ENCODE measurements at regions not wholly inside any gene's neighbourhood (a gene's known extent, or its start where the extent isn't known, plus 50 kb on each side); places are given as distances from the start of the nearest gene placed in this dataset.

- no peak for TF ChIP-seq CTCF (IDR thresholded peaks at IDR 0.05)
- DNase-seq = no peak
- Histone ChIP-seq H3K4me1 (no peaks in the 10 kb centered on the region), H3K4me3 (no peak overlapping the region), H3K27me3 (no peaks in the 10 kb centered on the region), H3K9ac (ENCODE audit: low read depth in 2 of 2, low read length in 2 of 2) (no peak overlapping the region), H3K36me3 (no peaks in the 10 kb centered on the region), H3K27ac (no peak overlapping the region), H3K9me3 (no peaks in the 10 kb centered on the region)
- intact Hi-C loops (cut with DNase I) = no loop called here
Observed at GRCh38 chr14:56900726-56901125, 90.4 kb upstream of the OTX2 start.

GRCh38 chr14:56899829-56900228, 89.5 kb upstream of the OTX2 start:
- Histone ChIP-seq H3K4me1 (no peaks in the 10 kb centered on the region), H3K27me3 (no peaks in the 10 kb centered on the region), H3K27ac (no peak overlapping the region), H3K9me3 (no peaks in the 10 kb centered on the region), H3K9ac (ENCODE audit: low read depth in 2 of 2, low read length in 2 of 2) (no peak overlapping the region), H3K4me3 (no peak overlapping the region), H3K36me3 (no peaks in the 10 kb centered on the region)
- no peak for TF ChIP-seq CTCF (IDR thresholded peaks at IDR 0.05)
- DNase-seq = no peak
- intact Hi-C loops (cut with DNase I) = no loop called here

- intact Hi-C loops (cut with DNase I) = no loop called here
- no peaks in the 10 kb centered on the region for H3K36me3 ChIP-seq
- no peak overlapping the region for H3K27ac ChIP-seq
- no peaks in the 10 kb centered on the region for H3K27me3 ChIP-seq
- H3K9me3 ChIP-seq = no peaks in the 10 kb centered on the region
- no peak overlapping the region for H3K4me3 ChIP-seq
- no peaks in the 10 kb centered on the region for H3K4me1 ChIP-seq
- no peak overlapping the region for H3K9ac ChIP-seq (ENCODE audit: low read depth in 2 of 2, low read length in 2 of 2)
- DNase-seq = no peak
- TF ChIP-seq CTCF (IDR thresholded peaks at IDR 0.05) = no peak
Observed at GRCh38 chr14:56896922-56897321, 86.6 kb upstream of the OTX2 start.

- intact Hi-C loops (cut with DNase I) = no loop called here
- Histone ChIP-seq H3K36me3 (no peaks in the 10 kb centered on the region), H3K4me3 (no peak overlapping the region), H3K27me3 (no peaks in the 10 kb centered on the region), H3K4me1 (no peaks in the 10 kb centered on the region), H3K27ac (no peak overlapping the region), H3K9ac (ENCODE audit: low read depth in 2 of 2, low read length in 2 of 2) (no peak overlapping the region), H3K9me3 (no peaks in the 10 kb centered on the region)
- DNase-seq = no peak
- no peak for TF ChIP-seq CTCF (IDR thresholded peaks at IDR 0.05)
Observed at GRCh38 chr14:56896231-56896630, 86.0 kb upstream of the OTX2 start.

- no peaks in the 10 kb centered on the region for H3K27me3 ChIP-seq
- no peaks in the 10 kb centered on the region for H3K4me1 ChIP-seq
- no peaks in the 10 kb centered on the region for H3K9me3 ChIP-seq
- no peak overlapping the region for H3K4me3 ChIP-seq
- TF ChIP-seq CTCF (IDR thresholded peaks at IDR 0.05) = no peak
- no peak overlapping the region for H3K9ac ChIP-seq (ENCODE audit: low read depth in 2 of 2, low read length in 2 of 2)
- intact Hi-C loops (cut with DNase I) = no loop called here
- no peak overlapping the region for H3K27ac ChIP-seq
- no peaks in the 10 kb centered on the region for H3K36me3 ChIP-seq
- no peak for DNase-seq
Observed at GRCh38 chr14:56895154-56895553, 84.9 kb upstream of the OTX2 start.

GRCh38 chr14:56894591-56894991, 84.3 kb upstream of the OTX2 start:
- H3K9me3 ChIP-seq = no peaks in the 10 kb centered on the region
- no peaks in the 10 kb centered on the region for H3K27me3 ChIP-seq
- H3K4me1 ChIP-seq = no peaks in the 10 kb centered on the region
- H3K36me3 ChIP-seq = no peaks in the 10 kb centered on the region
- TF ChIP-seq CTCF (IDR thresholded peaks at IDR 0.05) = no peak
- intact Hi-C loops (cut with DNase I) = no loop called here
- no peak for DNase-seq
- H3K4me3 ChIP-seq = no peak overlapping the region
- H3K9ac ChIP-seq (ENCODE audit: low read depth in 2 of 2, low read length in 2 of 2) = no peak overlapping the region
- no peak overlapping the region for H3K27ac ChIP-seq
